ENCODE measurements at regions not wholly inside any gene's neighbourhood (a gene's known extent, or its start where the extent isn't known, plus 50 kb on each side); places are given as distances from the start of the nearest gene placed in this dataset.
A peak's percentile ranks its signal among the peaks of the same experiment; 100 is the strongest.

GRCh38 chr5:74576941-74577456 is 63.5 kb downstream of the ENC1 start:
- TF ChIP-seq POLR2A (IDR thresholded peaks at IDR 0.05; ENCODE audit: low read depth, low read length), result no peak
- no peak for FAIRE-seq

GRCh38 chr5:74575741-74576538 is 64.6 kb downstream of the ENC1 start:
- no peak for TF ChIP-seq POLR2A (IDR thresholded peaks at IDR 0.05; ENCODE audit: low read depth, low read length)
- FAIRE-seq, result peak; percentile 65
- peak; percentile 54 for DNase-seq (ENCODE audit: insufficient read length, low spot score)

More at GRCh38 chr5:74576941-74577456, 63.5 kb downstream of the ENC1 start:
- no peak for DNase-seq (ENCODE audit: insufficient read length, low spot score)

- TF ChIP-seq POLR2A (IDR thresholded peaks at IDR 0.05; ENCODE audit: low read depth, low read length), result no peak
- DNase-seq (ENCODE audit: insufficient read length, low spot score) (no peak), FAIRE-seq (no peak)
Measured at GRCh38 chr5:74570250-74570649, 70.3 kb downstream of the ENC1 start.

GRCh38 chr5:74567411-74567995 is 73.0 kb downstream of the ENC1 start:
- no peak for FAIRE-seq

GRCh38 chr5:74562122-74562521 is 78.4 kb downstream of the ENC1 start:
- no peak for TF ChIP-seq POLR2A (IDR thresholded peaks at IDR 0.05; ENCODE audit: low read depth, low read length)
- FAIRE-seq (no peak), DNase-seq (ENCODE audit: insufficient read length, low spot score) (no peak)

More at GRCh38 chr5:74567411-74567995, 73.0 kb downstream of the ENC1 start:
- no peak for TF ChIP-seq POLR2A (IDR thresholded peaks at IDR 0.05; ENCODE audit: low read depth, low read length)
- no peak for DNase-seq (ENCODE audit: insufficient read length, low spot score)

GRCh38 chr5:74560245-74560644 is 80.3 kb downstream of the ENC1 start:
- FAIRE-seq, result no peak
- TF ChIP-seq POLR2A (IDR thresholded peaks at IDR 0.05; ENCODE audit: low read depth, low read length), result no peak
- DNase-seq (ENCODE audit: insufficient read length, low spot score), result no peak

- no peak for TF ChIP-seq POLR2A (IDR thresholded peaks at IDR 0.05; ENCODE audit: low read depth, low read length)
- FAIRE-seq (no peak), DNase-seq (ENCODE audit: insufficient read length, low spot score) (no peak)
Measured at GRCh38 chr5:74556631-74557595, 83.6 kb downstream of the ENC1 start.

- TF ChIP-seq POLR2A (IDR thresholded peaks at IDR 0.05; ENCODE audit: low read depth, low read length), result no peak
- DNase-seq (ENCODE audit: insufficient read length, low spot score) (no peak), FAIRE-seq (no peak)
Measured at GRCh38 chr5:74556006-74556405, 84.5 kb downstream of the ENC1 start.

- DNase-seq (ENCODE audit: insufficient read length, low spot score), result no peak
- no peak for FAIRE-seq
- no peak for TF ChIP-seq POLR2A (IDR thresholded peaks at IDR 0.05; ENCODE audit: low read depth, low read length)
Measured at GRCh38 chr5:74552101-74552500, 88.4 kb downstream of the ENC1 start.

- FAIRE-seq, result no peak
- no peak for TF ChIP-seq POLR2A (IDR thresholded peaks at IDR 0.05; ENCODE audit: low read depth, low read length)
- DNase-seq (ENCODE audit: insufficient read length, low spot score), result no peak
Measured at GRCh38 chr5:74550927-74551326, 89.6 kb downstream of the ENC1 start.

GRCh38 chr5:74549384-74549783 is 91.1 kb downstream of the ENC1 start:
- no peak for TF ChIP-seq POLR2A (IDR thresholded peaks at IDR 0.05; ENCODE audit: low read depth, low read length)
- FAIRE-seq (no peak), DNase-seq (ENCODE audit: insufficient read length, low spot score) (no peak)

- TF ChIP-seq POLR2A (IDR thresholded peaks at IDR 0.05; ENCODE audit: low read depth, low read length), result no peak
- DNase-seq (ENCODE audit: insufficient read length, low spot score), result no peak
- no peak for FAIRE-seq
Measured at GRCh38 chr5:74546796-74547195, 93.7 kb downstream of the ENC1 start.

- FAIRE-seq (no peak), DNase-seq (ENCODE audit: insufficient read length, low spot score) (no peak)
- no peak for TF ChIP-seq POLR2A (IDR thresholded peaks at IDR 0.05; ENCODE audit: low read depth, low read length)
Measured at GRCh38 chr5:74544811-74545210, 95.7 kb downstream of the ENC1 start.
